NAMALWA (cell line): ENCODE measurements at regions not wholly inside any gene's neighbourhood (a gene's known extent, or its start where the extent isn't known, plus 50 kb on each side); places are given as distances from the start of the nearest gene placed in this dataset.

Experiments
- DNase-seq: peaks from one replicate; pipeline ENCODE4 v3.0.0-alpha.2; 2015; ENCODE audit warnings: low spot score

GRCh38 chr4:29521281-29521680 is 1198.9 kb upstream of the PCDH7 start:
- DNase-seq: no peak

- no peak for DNase-seq
Measured at GRCh38 chr4:29536745-29537144, 1183.4 kb upstream of the PCDH7 start.

GRCh38 chr4:29538889-29539646 is 1181.1 kb upstream of the PCDH7 start:
- DNase-seq: no peak

GRCh38 chr4:29540439-29541102 is 1179.6 kb upstream of the PCDH7 start:
- no peak for DNase-seq

- DNase-seq: no peak
Measured at GRCh38 chr4:29541757-29542156, 1178.4 kb upstream of the PCDH7 start.

- DNase-seq: no peak
Measured at GRCh38 chr4:29549342-29549741, 1170.8 kb upstream of the PCDH7 start.

GRCh38 chr4:29551821-29552220 is 1168.3 kb upstream of the PCDH7 start:
- no peak for DNase-seq

GRCh38 chr4:29553846-29554245 is 1166.3 kb upstream of the PCDH7 start:
- no peak for DNase-seq

GRCh38 chr4:29558789-29559188 is 1161.4 kb upstream of the PCDH7 start:
- DNase-seq: no peak

- DNase-seq: no peak
Measured at GRCh38 chr4:29559286-29559685, 1160.9 kb upstream of the PCDH7 start.

GRCh38 chr4:29560452-29560851 is 1159.7 kb upstream of the PCDH7 start:
- no peak for DNase-seq

- no peak for DNase-seq
Measured at GRCh38 chr4:29565256-29565655, 1154.9 kb upstream of the PCDH7 start.

GRCh38 chr4:29566371-29566770 is 1153.8 kb upstream of the PCDH7 start:
- DNase-seq: no peak

GRCh38 chr4:29571322-29571721 is 1148.8 kb upstream of the PCDH7 start:
- no peak for DNase-seq

GRCh38 chr4:29578329-29578728 is 1141.8 kb upstream of the PCDH7 start:
- DNase-seq: no peak

GRCh38 chr4:29581457-29581856 is 1138.7 kb upstream of the PCDH7 start:
- DNase-seq: no peak

- no peak for DNase-seq
Measured at GRCh38 chr4:29588617-29589016, 1131.6 kb upstream of the PCDH7 start.

GRCh38 chr4:29596228-29596627 is 1123.9 kb upstream of the PCDH7 start:
- no peak for DNase-seq

GRCh38 chr4:29619168-29619567 is 1101.0 kb upstream of the PCDH7 start:
- DNase-seq: no peak

GRCh38 chr4:29632199-29632598 is 1088.0 kb upstream of the PCDH7 start:
- DNase-seq: no peak

GRCh38 chr4:29636961-29637360 is 1083.2 kb upstream of the PCDH7 start:
- no peak for DNase-seq

GRCh38 chr4:29653221-29653620 is 1066.9 kb upstream of the PCDH7 start:
- DNase-seq: no peak

- no peak for DNase-seq
Measured at GRCh38 chr4:29680644-29681043, 1039.5 kb upstream of the PCDH7 start.

GRCh38 chr4:29704059-29704458 is 1016.1 kb upstream of the PCDH7 start:
- DNase-seq: no peak
